Fibroblast of lung (primary cell): ENCODE measurements at regions not wholly inside any gene's neighbourhood (a gene's known extent, or its start where the extent isn't known, plus 50 kb on each side); places are given as distances from the start of the nearest gene placed in this dataset.

ENCODE experiments used
- DNase-seq, 2 donors: peaks; one replicate each; pipeline versions ENCODE4 v3.0.0 to v3.0.0-alpha.2; 2010; ENCODE audit warnings: low read depth in 2 of 2
- H2AFZ ChIP-seq: 2 replicates; pipeline ENCODE4 v1.5.1; 2012; ENCODE audit warnings: low read length, control low read depth, inconsistent platforms
- H3K27ac ChIP-seq: 2 replicates; pipeline ENCODE4 v1.5.1; 2011; ENCODE audit warnings: low read length, control low read depth; ENCODE audit not compliant: insufficient read depth
- H3K27me3 ChIP-seq: 2 replicates; pipeline ENCODE4 v1.5.1; 2011; ENCODE audit warnings: mild to moderate bottlenecking, low read length; ENCODE audit not compliant: control insufficient read depth, insufficient read depth
- H3K36me3 ChIP-seq: 2 replicates; pipeline ENCODE4 v1.5.1; 2011; ENCODE audit warnings: low read length; ENCODE audit not compliant: control insufficient read depth, insufficient read depth
- H3K4me1 ChIP-seq: 2 replicates; pipeline ENCODE4 v1.5.1; 2011; ENCODE audit warnings: low read length; ENCODE audit not compliant: control insufficient read depth, insufficient read depth; ENCODE audit errors: extremely low read depth
- H3K4me2 ChIP-seq: 2 replicates; pipeline ENCODE4 v1.5.1; 2011; ENCODE audit warnings: low read length, control low read depth; ENCODE audit not compliant: insufficient read depth; ENCODE audit errors: extremely low read depth
- H3K4me3 ChIP-seq, 4 experiments: fragments of 200-600 bp in 1 of 4; sonication (generic) in 1 of 4; replicated peaks in 1 of 4; 2 replicates each; pipeline ENCODE4 v1.5.1; 2011 to 2016; ENCODE audit warnings: low read length in 4 of 4, low read depth in 3 of 4, mild to moderate bottlenecking in 3 of 4, control low read depth in 2 of 4, inconsistent platforms in 1 of 4, mixed read lengths in 1 of 4; ENCODE audit not compliant: insufficient read depth in 1 of 4; ENCODE audit errors: control extremely low read depth in 1 of 4
- H3K79me2 ChIP-seq: 2 replicates; pipeline ENCODE4 v1.5.1; 2012; ENCODE audit warnings: mild to moderate bottlenecking, low read length, inconsistent platforms; ENCODE audit not compliant: control insufficient read depth, insufficient read depth
- H3K9ac ChIP-seq: 2 replicates; pipeline ENCODE4 v1.5.1; 2011; ENCODE audit warnings: mild to moderate bottlenecking, low read length, control low read depth; ENCODE audit not compliant: insufficient read depth
- H3K9me3 ChIP-seq: 2 replicates; pipeline ENCODE4 v1.5.1; 2012; ENCODE audit warnings: low read depth, low read length; ENCODE audit not compliant: control insufficient read depth, insufficient read depth
- H4K20me1 ChIP-seq: 2 replicates; pipeline ENCODE4 v1.5.1; 2011; ENCODE audit warnings: low read length; ENCODE audit not compliant: control insufficient read depth, insufficient read depth; ENCODE audit errors: extremely low read depth
- EZH2 ChIP-seq: IDR thresholded peaks from 2 replicates; pipeline ENCODE4 v1.5.1; 2012; ENCODE audit warnings: low read length, control low read depth, mild to moderate bottlenecking; ENCODE audit errors: missing control alignments
- TF ChIP-seq, protein P1 (sequence below), 2 donors: IDR thresholded peaks in 1 of 2; conservative IDR thresholded peaks in 1 of 2; 1 replicate in 1 of 2; 2 replicates in 1 of 2; pipeline ENCODE4 v1.5.1; 2011 to 2012; ENCODE audit warnings: low read length in 2 of 2, control low read depth in 1 of 2, inconsistent platforms in 1 of 2, low read depth in 1 of 2, mild to moderate bottlenecking in 1 of 2

DNA sequence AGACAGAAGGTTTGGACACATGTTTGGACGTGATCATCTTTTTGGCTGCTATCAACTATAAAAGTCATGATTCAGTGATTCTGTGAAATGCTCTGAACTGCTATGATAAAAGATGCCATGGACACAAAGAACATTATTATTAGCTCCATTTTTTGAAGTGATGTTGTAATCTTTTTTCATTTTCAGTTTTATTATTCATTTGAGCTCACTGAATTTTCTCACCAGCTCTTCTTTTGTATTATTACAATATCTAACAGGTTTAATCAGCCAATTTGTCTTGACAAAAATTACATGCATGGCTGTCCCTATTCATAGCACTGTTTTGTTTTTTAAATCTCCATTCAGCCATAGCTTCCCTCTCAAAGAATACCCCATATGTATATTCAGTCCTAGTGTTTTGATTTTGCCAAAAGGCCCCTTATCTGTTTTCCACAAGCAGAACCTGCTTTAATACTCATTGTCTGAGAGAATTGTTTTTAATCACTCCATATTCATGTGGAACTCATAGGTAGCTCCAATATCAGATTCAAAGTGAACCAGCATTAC, 314.0 kb upstream of the FAM98A start:
- no peak for TF ChIP-seq EZH2
- TF ChIP-seq, protein P1, sequence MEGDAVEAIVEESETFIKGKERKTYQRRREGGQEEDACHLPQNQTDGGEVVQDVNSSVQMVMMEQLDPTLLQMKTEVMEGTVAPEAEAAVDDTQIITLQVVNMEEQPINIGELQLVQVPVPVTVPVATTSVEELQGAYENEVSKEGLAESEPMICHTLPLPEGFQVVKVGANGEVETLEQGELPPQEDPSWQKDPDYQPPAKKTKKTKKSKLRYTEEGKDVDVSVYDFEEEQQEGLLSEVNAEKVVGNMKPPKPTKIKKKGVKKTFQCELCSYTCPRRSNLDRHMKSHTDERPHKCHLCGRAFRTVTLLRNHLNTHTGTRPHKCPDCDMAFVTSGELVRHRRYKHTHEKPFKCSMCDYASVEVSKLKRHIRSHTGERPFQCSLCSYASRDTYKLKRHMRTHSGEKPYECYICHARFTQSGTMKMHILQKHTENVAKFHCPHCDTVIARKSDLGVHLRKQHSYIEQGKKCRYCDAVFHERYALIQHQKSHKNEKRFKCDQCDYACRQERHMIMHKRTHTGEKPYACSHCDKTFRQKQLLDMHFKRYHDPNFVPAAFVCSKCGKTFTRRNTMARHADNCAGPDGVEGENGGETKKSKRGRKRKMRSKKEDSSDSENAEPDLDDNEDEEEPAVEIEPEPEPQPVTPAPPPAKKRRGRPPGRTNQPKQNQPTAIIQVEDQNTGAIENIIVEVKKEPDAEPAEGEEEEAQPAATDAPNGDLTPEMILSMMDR (conservative IDR thresholded peaks at IDR 0.05 in 1 of 2, IDR thresholded peaks at IDR 0.05 in 1 of 2; ENCODE audit: low read depth in 1 of 2, low read length in 2 of 2) = no peak

DNA sequence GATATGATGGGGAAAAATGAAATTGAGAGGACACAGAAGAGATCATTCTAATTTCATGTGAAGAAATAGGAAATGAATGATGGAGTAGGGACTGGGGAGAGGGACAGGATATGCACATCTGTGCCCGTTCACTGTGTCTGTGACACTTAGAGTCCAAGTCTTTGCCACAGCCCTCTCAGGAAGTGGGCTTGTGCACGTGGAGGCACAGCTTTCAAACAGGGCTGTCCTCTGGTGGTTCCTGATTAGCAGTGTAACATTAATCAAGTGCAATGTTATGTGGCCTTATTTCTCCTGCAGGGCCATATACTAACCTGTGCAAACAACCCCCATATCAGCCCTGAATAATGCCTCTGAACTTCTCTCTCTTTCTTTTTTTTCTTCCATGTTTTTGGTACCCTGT, 312.2 kb upstream of the FAM98A start:
- Histone ChIP-seq H3K36me3 (no peaks in the 10 kb centered on the region), H3K27ac (no peak overlapping the region), H4K20me1 (no peaks in the 10 kb centered on the region), H3K9ac (no peak overlapping the region), H3K4me1 (no peaks in the 10 kb centered on the region), H3K4me2 (no peak overlapping the region), H3K27me3 (no peaks in the 10 kb centered on the region), H3K9me3 (no peaks in the 10 kb centered on the region), H3K4me3 (no peak overlapping the region), H3K79me2 (no peaks in the 10 kb centered on the region), H2AFZ (no peak overlapping the region)
- DNase-seq = no peak
- TF ChIP-seq, protein P1 (conservative IDR thresholded peaks at IDR 0.05 in 1 of 2, IDR thresholded peaks at IDR 0.05 in 1 of 2; ENCODE audit: low read depth in 1 of 2, low read length in 2 of 2) = no peak
- no peak for TF ChIP-seq EZH2

More for the DNA sequence above, 314.0 kb upstream of the FAM98A start:
- DNase-seq = no peak
- Histone ChIP-seq H3K27me3 (no peaks in the 10 kb centered on the region), H3K4me1 (no peaks in the 10 kb centered on the region), H4K20me1 (no peaks in the 10 kb centered on the region), H3K4me3 (no peak overlapping the region), H3K27ac (no peak overlapping the region), H2AFZ (no peak overlapping the region), H3K36me3 (no peaks in the 10 kb centered on the region), H3K9ac (no peak overlapping the region), H3K79me2 (no peaks in the 10 kb centered on the region), H3K9me3 (no peaks in the 10 kb centered on the region), H3K4me2 (no peak overlapping the region)

DNA sequence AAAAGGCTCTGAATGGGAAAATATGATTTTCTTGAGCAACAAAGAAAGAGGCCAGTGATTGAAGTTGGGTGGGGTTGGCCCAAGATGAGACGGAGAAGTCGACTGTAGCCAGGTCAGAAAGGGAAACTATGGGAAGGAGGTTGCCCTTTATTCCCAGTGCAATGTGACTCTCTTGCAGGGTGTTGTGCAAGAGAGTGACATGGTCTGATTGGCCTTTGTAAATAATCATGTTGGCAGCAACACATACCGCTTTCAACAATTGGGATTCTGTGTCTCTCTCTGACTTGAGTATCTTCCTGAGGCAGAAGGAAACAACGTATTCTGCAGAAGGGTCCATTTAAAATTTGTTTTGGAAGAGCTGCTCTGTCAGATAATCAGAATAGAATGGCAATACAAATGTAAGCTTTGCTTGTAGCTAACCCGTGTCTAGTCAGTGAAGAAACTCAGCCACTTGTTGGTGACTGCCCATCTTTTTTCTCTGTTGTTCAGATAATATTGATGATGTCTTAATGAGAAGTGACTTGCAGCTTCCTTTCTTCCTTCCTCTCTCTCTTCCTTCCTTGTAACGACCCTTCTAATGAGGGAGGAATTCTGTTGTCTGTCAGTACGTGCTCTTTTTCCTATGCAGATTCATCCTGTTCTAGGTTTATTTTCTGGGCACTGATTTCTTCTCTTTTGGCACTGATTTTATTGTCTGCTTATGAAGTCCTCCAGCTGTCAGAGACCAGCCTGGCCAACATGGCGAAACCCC, 311.0 kb upstream of the FAM98A start:
- H3K4me3 ChIP-seq = no peak overlapping the region
- no peak for DNase-seq
- no peak overlapping the region for H3K27ac ChIP-seq
- H4K20me1 ChIP-seq = no peaks in the 10 kb centered on the region
- H3K9ac ChIP-seq = no peak overlapping the region
- H2AFZ ChIP-seq = no peak overlapping the region
- H3K36me3 ChIP-seq = no peaks in the 10 kb centered on the region
- no peaks in the 10 kb centered on the region for H3K9me3 ChIP-seq
- H3K4me2 ChIP-seq = no peak overlapping the region
- no peaks in the 10 kb centered on the region for H3K4me1 ChIP-seq
- no peaks in the 10 kb centered on the region for H3K27me3 ChIP-seq
- TF ChIP-seq, protein P1 (conservative IDR thresholded peaks at IDR 0.05 in 1 of 2, IDR thresholded peaks at IDR 0.05 in 1 of 2; ENCODE audit: low read depth in 1 of 2, low read length in 2 of 2) = no peak
- TF ChIP-seq EZH2 = no peak
- no peaks in the 10 kb centered on the region for H3K79me2 ChIP-seq
